ENCODE measurements at regions not wholly inside any gene's neighbourhood (a gene's known extent, or its start where the extent isn't known, plus 50 kb on each side); places are given as distances from the start of the nearest gene placed in this dataset.

DNA sequence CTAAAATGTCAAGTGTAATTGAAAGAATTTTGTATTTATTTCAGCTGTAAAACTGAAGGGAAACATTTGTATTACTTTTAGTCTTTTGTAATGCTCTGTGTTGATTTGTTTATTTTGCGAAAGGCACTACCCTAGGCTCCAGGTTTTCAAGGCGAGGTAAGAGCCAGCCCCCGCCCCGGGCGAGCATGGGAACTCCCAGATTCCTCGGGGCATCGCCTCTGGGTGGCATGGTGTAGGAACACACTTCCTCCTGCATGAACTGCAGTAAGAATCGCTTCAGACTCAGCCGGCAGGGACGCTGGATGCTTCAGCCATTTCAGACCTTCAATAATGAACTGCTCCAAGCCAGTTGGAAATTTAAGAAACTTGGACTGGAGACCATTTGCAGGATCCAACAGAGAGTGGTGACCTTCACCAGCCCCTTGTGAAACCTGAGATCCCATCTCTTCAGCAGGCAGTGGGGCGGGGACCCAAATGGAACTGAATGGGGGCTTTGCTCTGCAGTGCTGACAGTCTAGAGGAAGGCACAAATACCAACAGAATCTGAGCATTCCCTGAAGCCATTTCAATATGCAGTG is 544.3 kb upstream of the MGMT start:
- no peak for DNase-seq
- Mint-ChIP-seq H3K27me3 (peaks cover 10% of the 10 kb centered on the region), H3K4me1 (ENCODE audit: low read depth) (no peaks in the 10 kb centered on the region), H3K4me3 (no peak overlapping the region), H3K9me3 (no peaks in the 10 kb centered on the region), H3K36me3 (ENCODE audit: low read depth) (no peaks in the 10 kb centered on the region), H3K27ac (no peak overlapping the region)

- no peak overlapping the region for H3K4me3 Mint-ChIP-seq
- DNase-seq, result no peak
- H3K27ac Mint-ChIP-seq, result no peak overlapping the region
- H3K27me3 Mint-ChIP-seq, result peaks cover 7% of the 10 kb centered on the region
- no peaks in the 10 kb centered on the region for H3K36me3 Mint-ChIP-seq (ENCODE audit: low read depth)
- no peaks in the 10 kb centered on the region for H3K9me3 Mint-ChIP-seq
- H3K4me1 Mint-ChIP-seq (ENCODE audit: low read depth), result no peaks in the 10 kb centered on the region
Measured at GRCh38 chr10:128924918-128925317, 542.1 kb upstream of the MGMT start.

- no peaks in the 10 kb centered on the region for H3K9me3 Mint-ChIP-seq
- no peaks in the 10 kb centered on the region for H3K36me3 Mint-ChIP-seq (ENCODE audit: low read depth)
- H3K27me3 Mint-ChIP-seq, result peaks cover 7% of the 10 kb centered on the region
- H3K4me3 Mint-ChIP-seq, result no peak overlapping the region
- no peak overlapping the region for H3K27ac Mint-ChIP-seq
- no peaks in the 10 kb centered on the region for H3K4me1 Mint-ChIP-seq (ENCODE audit: low read depth)
- no peak for DNase-seq
Measured at GRCh38 chr10:128926711-128927110, 540.3 kb upstream of the MGMT start.

- no peaks in the 10 kb centered on the region for H3K4me1 Mint-ChIP-seq (ENCODE audit: low read depth)
- no peak for DNase-seq
- no peaks in the 10 kb centered on the region for H3K36me3 Mint-ChIP-seq (ENCODE audit: low read depth)
- H3K27ac Mint-ChIP-seq, result no peak overlapping the region
- H3K27me3 Mint-ChIP-seq, result peaks cover 7% of the 10 kb centered on the region
- H3K4me3 Mint-ChIP-seq, result no peak overlapping the region
- no peaks in the 10 kb centered on the region for H3K9me3 Mint-ChIP-seq
Measured at GRCh38 chr10:128927497-128928161, 539.4 kb upstream of the MGMT start.

- Mint-ChIP-seq H3K27ac (no peak overlapping the region), H3K4me1 (ENCODE audit: low read depth) (no peaks in the 10 kb centered on the region), H3K36me3 (ENCODE audit: low read depth) (no peaks in the 10 kb centered on the region), H3K27me3 (peaks cover 7% of the 10 kb centered on the region), H3K9me3 (no peaks in the 10 kb centered on the region), H3K4me3 (no peak overlapping the region)
- no peak for DNase-seq
Measured at GRCh38 chr10:128928231-128928836, 538.7 kb upstream of the MGMT start.

GRCh38 chr10:128929131-128929530 is 537.9 kb upstream of the MGMT start:
- Mint-ChIP-seq H3K9me3 (no peaks in the 10 kb centered on the region), H3K4me3 (no peak overlapping the region), H3K4me1 (ENCODE audit: low read depth) (no peaks in the 10 kb centered on the region), H3K27ac (no peak overlapping the region), H3K27me3 (peaks cover 7% of the 10 kb centered on the region), H3K36me3 (ENCODE audit: low read depth) (no peaks in the 10 kb centered on the region)
- no peak for DNase-seq

DNA sequence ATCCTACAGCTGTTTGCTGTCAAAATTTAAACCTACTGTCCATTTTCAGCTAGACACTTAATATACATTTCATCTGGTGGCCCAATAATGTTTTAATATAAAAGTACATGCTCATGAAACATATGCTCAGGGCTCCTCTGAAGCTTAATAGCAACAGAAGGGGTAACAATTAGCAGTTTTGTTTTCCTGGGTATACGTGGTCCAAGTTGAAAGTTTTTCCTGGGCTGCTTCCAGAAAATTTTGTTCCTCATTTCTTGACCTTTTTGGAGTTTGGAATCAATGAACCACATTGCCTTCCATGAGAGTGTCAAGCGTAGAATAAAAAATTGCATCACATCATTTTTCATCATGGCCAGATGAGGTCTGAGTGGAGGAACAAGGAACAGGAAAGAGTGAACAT is 537.3 kb upstream of the MGMT start:
- H3K9me3 Mint-ChIP-seq, result no peaks in the 10 kb centered on the region
- H3K27ac Mint-ChIP-seq, result no peak overlapping the region
- DNase-seq, result no peak
- H3K4me1 Mint-ChIP-seq (ENCODE audit: low read depth), result no peaks in the 10 kb centered on the region
- peaks cover 5% of the 10 kb centered on the region for H3K27me3 Mint-ChIP-seq
- no peaks in the 10 kb centered on the region for H3K36me3 Mint-ChIP-seq (ENCODE audit: low read depth)
- no peak overlapping the region for H3K4me3 Mint-ChIP-seq

- Mint-ChIP-seq H3K4me3 (no peak overlapping the region), H3K9me3 (no peaks in the 10 kb centered on the region), H3K4me1 (ENCODE audit: low read depth) (no peaks in the 10 kb centered on the region), H3K36me3 (ENCODE audit: low read depth) (no peaks in the 10 kb centered on the region), H3K27ac (no peak overlapping the region), H3K27me3 (no peaks in the 10 kb centered on the region)
- no peak for DNase-seq
Measured at GRCh38 chr10:128930515-128930914, 536.5 kb upstream of the MGMT start.

GRCh38 chr10:128932071-128932820 is 534.8 kb upstream of the MGMT start:
- H3K27ac Mint-ChIP-seq, result no peak overlapping the region
- H3K4me3 Mint-ChIP-seq, result no peak overlapping the region
- no peaks in the 10 kb centered on the region for H3K9me3 Mint-ChIP-seq

GRCh38 chr10:128934492-128934891 is 532.5 kb upstream of the MGMT start:
- H3K4me3 Mint-ChIP-seq, result no peak overlapping the region
- H3K27ac Mint-ChIP-seq, result no peak overlapping the region
- H3K4me1 Mint-ChIP-seq (ENCODE audit: low read depth), result no peaks in the 10 kb centered on the region
- H3K9me3 Mint-ChIP-seq, result no peaks in the 10 kb centered on the region
- no peak for DNase-seq
- no peaks in the 10 kb centered on the region for H3K27me3 Mint-ChIP-seq
- H3K36me3 Mint-ChIP-seq (ENCODE audit: low read depth), result no peaks in the 10 kb centered on the region

More at GRCh38 chr10:128932071-128932820, 534.8 kb upstream of the MGMT start:
- no peak for DNase-seq
- H3K36me3 Mint-ChIP-seq (ENCODE audit: low read depth), result no peaks in the 10 kb centered on the region
- H3K27me3 Mint-ChIP-seq, result no peaks in the 10 kb centered on the region
- no peaks in the 10 kb centered on the region for H3K4me1 Mint-ChIP-seq (ENCODE audit: low read depth)

GRCh38 chr10:128936392-128936791 is 530.6 kb upstream of the MGMT start:
- H3K4me3 Mint-ChIP-seq, result no peak overlapping the region
- DNase-seq, result no peak
- H3K9me3 Mint-ChIP-seq, result no peaks in the 10 kb centered on the region
- no peaks in the 10 kb centered on the region for H3K36me3 Mint-ChIP-seq (ENCODE audit: low read depth)
- no peaks in the 10 kb centered on the region for H3K4me1 Mint-ChIP-seq (ENCODE audit: low read depth)
- no peaks in the 10 kb centered on the region for H3K27me3 Mint-ChIP-seq
- H3K27ac Mint-ChIP-seq, result no peak overlapping the region

- H3K4me1 Mint-ChIP-seq (ENCODE audit: low read depth), result no peaks in the 10 kb centered on the region
- no peak overlapping the region for H3K27ac Mint-ChIP-seq
- no peak overlapping the region for H3K4me3 Mint-ChIP-seq
- H3K27me3 Mint-ChIP-seq, result no peaks in the 10 kb centered on the region
- no peaks in the 10 kb centered on the region for H3K36me3 Mint-ChIP-seq (ENCODE audit: low read depth)
- no peak for DNase-seq
- H3K9me3 Mint-ChIP-seq, result no peaks in the 10 kb centered on the region
Measured at GRCh38 chr10:128938558-128938957, 528.5 kb upstream of the MGMT start.

GRCh38 chr10:128940081-128940480 is 527.0 kb upstream of the MGMT start:
- no peaks in the 10 kb centered on the region for H3K27me3 Mint-ChIP-seq
- no peak overlapping the region for H3K4me3 Mint-ChIP-seq
- peaks cover 5% of the 10 kb centered on the region for H3K9me3 Mint-ChIP-seq

DNA sequence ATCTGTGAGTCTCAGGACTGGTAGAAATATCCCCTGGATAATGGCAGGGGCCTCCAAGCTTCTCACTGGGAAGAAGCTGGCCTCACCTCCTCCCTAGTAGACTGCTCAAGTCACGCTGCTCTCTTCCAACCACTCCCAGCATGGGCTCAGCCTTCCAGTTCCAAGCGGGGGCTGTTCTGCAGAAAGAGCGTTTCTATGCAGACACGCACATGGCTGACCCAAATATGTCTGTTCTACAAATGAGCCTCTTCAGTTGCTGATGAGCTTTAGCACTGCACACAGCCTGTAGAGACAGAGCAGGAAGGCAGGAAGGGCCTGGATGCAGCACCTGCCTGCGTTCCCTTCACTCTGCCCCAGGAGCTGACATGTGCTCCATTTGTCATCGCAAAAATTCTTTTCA is 523.9 kb upstream of the MGMT start:
- Mint-ChIP-seq H3K9me3 (peaks cover 17% of the 10 kb centered on the region), H3K27ac (no peak overlapping the region), H3K27me3 (no peaks in the 10 kb centered on the region), H3K4me3 (no peak overlapping the region), H3K4me1 (ENCODE audit: low read depth) (no peaks in the 10 kb centered on the region), H3K36me3 (ENCODE audit: low read depth) (no peaks in the 10 kb centered on the region)
- DNase-seq, result no peak

More at GRCh38 chr10:128940081-128940480, 527.0 kb upstream of the MGMT start:
- Mint-ChIP-seq H3K36me3 (ENCODE audit: low read depth) (no peaks in the 10 kb centered on the region), H3K27ac (no peak overlapping the region), H3K4me1 (ENCODE audit: low read depth) (no peaks in the 10 kb centered on the region)
- DNase-seq, result no peak

- H3K9me3 Mint-ChIP-seq, result peaks cover 17% of the 10 kb centered on the region
- no peak overlapping the region for H3K27ac Mint-ChIP-seq
- no peak for DNase-seq
- H3K4me3 Mint-ChIP-seq, result no peak overlapping the region
- no peaks in the 10 kb centered on the region for H3K4me1 Mint-ChIP-seq (ENCODE audit: low read depth)
- no peaks in the 10 kb centered on the region for H3K36me3 Mint-ChIP-seq (ENCODE audit: low read depth)
- H3K27me3 Mint-ChIP-seq, result no peaks in the 10 kb centered on the region
Measured at GRCh38 chr10:128945398-128945797, 521.6 kb upstream of the MGMT start.

All from activated T-cell treated with anti-CD3 and anti-CD28 coated beads, Interleukin-2, amount 50 U/mL, for 24 hours (primary cell).